HG03060 (cell line): ENCODE measurements at regions not wholly inside any gene's neighbourhood (a gene's known extent, or its start where the extent isn't known, plus 50 kb on each side); places are given as distances from the start of the nearest gene placed in this dataset.
"Not testable (repeated sequence)": the region's sequence is repeated elsewhere in the genome, so short reads cannot be mapped to it uniquely, and the experiment has no call there.

Experiments
- ATAC-seq: cut with Tn5 transposase; IDR thresholded peaks from one replicate; pipeline ENCODE4 v1.9.1; 2021; ENCODE audit warnings: low read depth, moderate number of reproducible peaks; ENCODE audit not compliant: unreplicated experiment

GRCh38 chr4:57219431-57219830 lies 109.2 kb upstream of the IGFBP7 start:
- ATAC-seq: no peak

- no peak for ATAC-seq
Observed at GRCh38 chr4:57214654-57215411, 104.6 kb upstream of the IGFBP7 start.

GRCh38 chr4:57211131-57211530 lies 100.9 kb upstream of the IGFBP7 start:
- ATAC-seq: no peak

GRCh38 chr4:57206172-57206571 lies 96.0 kb upstream of the IGFBP7 start:
- no peak for ATAC-seq

GRCh38 chr4:57205580-57205979 lies 95.4 kb upstream of the IGFBP7 start:
- no peak for ATAC-seq

GRCh38 chr4:57200799-57201327 lies 90.7 kb upstream of the IGFBP7 start:
- ATAC-seq: no peak

GRCh38 chr4:57199267-57199666 lies 89.1 kb upstream of the IGFBP7 start:
- ATAC-seq: no peak

GRCh38 chr4:57195622-57196021 lies 85.4 kb upstream of the IGFBP7 start:
- no peak for ATAC-seq

- no peak for ATAC-seq
Observed at GRCh38 chr4:57194068-57194611, 84.0 kb upstream of the IGFBP7 start.

GRCh38 chr4:57193209-57193810 lies 83.1 kb upstream of the IGFBP7 start:
- ATAC-seq: no peak

- no peak for ATAC-seq
Observed at GRCh38 chr4:57191523-57192034, 81.4 kb upstream of the IGFBP7 start.

- ATAC-seq: no peak
Observed at GRCh38 chr4:57190601-57191481, 80.7 kb upstream of the IGFBP7 start.

- no peak for ATAC-seq
Observed at GRCh38 chr4:57187246-57187645, 77.1 kb upstream of the IGFBP7 start.

- no peak for ATAC-seq
Observed at GRCh38 chr4:57184378-57185029, 74.3 kb upstream of the IGFBP7 start.

- ATAC-seq: no peak
Observed at GRCh38 chr4:57182132-57182874, 72.1 kb upstream of the IGFBP7 start.

GRCh38 chr4:57173136-57173535 lies 63.0 kb upstream of the IGFBP7 start:
- ATAC-seq: not testable (repeated sequence)

GRCh38 chr4:57172065-57172464 lies 61.9 kb upstream of the IGFBP7 start:
- no peak for ATAC-seq

- ATAC-seq: no peak
Observed at GRCh38 chr4:57168982-57169381, 58.8 kb upstream of the IGFBP7 start.
